B cell (primary cell): ENCODE measurements at regions not wholly inside any gene's neighbourhood (a gene's known extent, or its start where the extent isn't known, plus 50 kb on each side); places are given as distances from the start of the nearest gene placed in this dataset.

Source experiments
- EZH2 ChIP-seq: IDR thresholded peaks from 2 replicates; pipeline ENCODE4 v1.6.1; 2012; ENCODE audit warnings: borderline replicate concordance, low read depth, mild to moderate bottlenecking, moderate library complexity, low read length; ENCODE audit not compliant: insufficient read depth, poor library complexity, severe bottlenecking
- TF ChIP-seq, protein P1 (sequence below): fragments of 200-600 bp; IDR thresholded peaks from one replicate; pipeline ENCODE4 v1.8.0; 2022; ENCODE audit warnings: antibody characterized with exemption, mild to moderate bottlenecking

GRCh38 chr6:67127041-67127440 lies 1420.0 kb upstream of the EYS start:
- TF ChIP-seq, protein P1, sequence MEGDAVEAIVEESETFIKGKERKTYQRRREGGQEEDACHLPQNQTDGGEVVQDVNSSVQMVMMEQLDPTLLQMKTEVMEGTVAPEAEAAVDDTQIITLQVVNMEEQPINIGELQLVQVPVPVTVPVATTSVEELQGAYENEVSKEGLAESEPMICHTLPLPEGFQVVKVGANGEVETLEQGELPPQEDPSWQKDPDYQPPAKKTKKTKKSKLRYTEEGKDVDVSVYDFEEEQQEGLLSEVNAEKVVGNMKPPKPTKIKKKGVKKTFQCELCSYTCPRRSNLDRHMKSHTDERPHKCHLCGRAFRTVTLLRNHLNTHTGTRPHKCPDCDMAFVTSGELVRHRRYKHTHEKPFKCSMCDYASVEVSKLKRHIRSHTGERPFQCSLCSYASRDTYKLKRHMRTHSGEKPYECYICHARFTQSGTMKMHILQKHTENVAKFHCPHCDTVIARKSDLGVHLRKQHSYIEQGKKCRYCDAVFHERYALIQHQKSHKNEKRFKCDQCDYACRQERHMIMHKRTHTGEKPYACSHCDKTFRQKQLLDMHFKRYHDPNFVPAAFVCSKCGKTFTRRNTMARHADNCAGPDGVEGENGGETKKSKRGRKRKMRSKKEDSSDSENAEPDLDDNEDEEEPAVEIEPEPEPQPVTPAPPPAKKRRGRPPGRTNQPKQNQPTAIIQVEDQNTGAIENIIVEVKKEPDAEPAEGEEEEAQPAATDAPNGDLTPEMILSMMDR = no peak
- no peak for TF ChIP-seq EZH2
